HL-60 (cell line): ENCODE measurements at regions not wholly inside any gene's neighbourhood (a gene's known extent, or its start where the extent isn't known, plus 50 kb on each side); places are given as distances from the start of the nearest gene placed in this dataset.

Experiments
- CTCF ChIP-seq: IDR thresholded peaks from one replicate; pipeline ENCODE4 v1.5.1; 2011; ENCODE audit warnings: low read length, control low read depth, inconsistent platforms; ENCODE audit not compliant: insufficient read depth
- GABPA ChIP-seq: IDR thresholded peaks from 2 replicates; pipeline ENCODE4 v1.6.1; 2012; ENCODE audit warnings: low read depth

GRCh38 chr7:82511542-82511941 is 68.0 kb upstream of the CACNA2D1 start:
- TF ChIP-seq CTCF (no peak), GABPA (no peak)
